ENCODE measurements at regions not wholly inside any gene's neighbourhood (a gene's known extent, or its start where the extent isn't known, plus 50 kb on each side); places are given as distances from the start of the nearest gene placed in this dataset.
A peak's percentile ranks its signal among the peaks of the same experiment; 100 is the strongest.
"Not testable (repeated sequence)": the region's sequence is repeated elsewhere in the genome, so short reads cannot be mapped to it uniquely, and the experiment has no call there.

- intact Hi-C loops (cut with DNase I; ENCODE audit: low total_unique reads), result no loop called here
- Histone ChIP-seq H3K9me3 (no peaks in the 10 kb centered on the region), H3K27me3 (no peaks in the 10 kb centered on the region), H3K36me3 (ENCODE audit: low read depth, missing control alignments) (no peaks in the 10 kb centered on the region), H3K27ac (no peak overlapping the region), H3K4me3 (no peak overlapping the region), H3K4me1 (no peaks in the 10 kb centered on the region)
- TF ChIP-seq POLR2A (IDR thresholded peaks at IDR 0.05), result no peak
- TF ChIP-seq, protein P1, sequence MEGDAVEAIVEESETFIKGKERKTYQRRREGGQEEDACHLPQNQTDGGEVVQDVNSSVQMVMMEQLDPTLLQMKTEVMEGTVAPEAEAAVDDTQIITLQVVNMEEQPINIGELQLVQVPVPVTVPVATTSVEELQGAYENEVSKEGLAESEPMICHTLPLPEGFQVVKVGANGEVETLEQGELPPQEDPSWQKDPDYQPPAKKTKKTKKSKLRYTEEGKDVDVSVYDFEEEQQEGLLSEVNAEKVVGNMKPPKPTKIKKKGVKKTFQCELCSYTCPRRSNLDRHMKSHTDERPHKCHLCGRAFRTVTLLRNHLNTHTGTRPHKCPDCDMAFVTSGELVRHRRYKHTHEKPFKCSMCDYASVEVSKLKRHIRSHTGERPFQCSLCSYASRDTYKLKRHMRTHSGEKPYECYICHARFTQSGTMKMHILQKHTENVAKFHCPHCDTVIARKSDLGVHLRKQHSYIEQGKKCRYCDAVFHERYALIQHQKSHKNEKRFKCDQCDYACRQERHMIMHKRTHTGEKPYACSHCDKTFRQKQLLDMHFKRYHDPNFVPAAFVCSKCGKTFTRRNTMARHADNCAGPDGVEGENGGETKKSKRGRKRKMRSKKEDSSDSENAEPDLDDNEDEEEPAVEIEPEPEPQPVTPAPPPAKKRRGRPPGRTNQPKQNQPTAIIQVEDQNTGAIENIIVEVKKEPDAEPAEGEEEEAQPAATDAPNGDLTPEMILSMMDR (IDR thresholded peaks at IDR 0.05), result no peak
- 21 to 55% methylated on average over 13 to 14 of the region's 14 CpGs for WGBS, 2 donors
- DNase-seq, result peak; percentile 15
These were observed 140.0 kb upstream of the BCOR start for GRCh38 chrX:40237731-40238178.

- TF ChIP-seq POLR2A (IDR thresholded peaks at IDR 0.05), result no peak
- TF ChIP-seq, protein P1 (IDR thresholded peaks at IDR 0.05), result no peak
- DNase-seq, result no peak
- Histone ChIP-seq H3K9me3 (no peaks in the 10 kb centered on the region), H3K4me1 (no peaks in the 10 kb centered on the region), H3K4me3 (no peak overlapping the region), H3K27me3 (no peaks in the 10 kb centered on the region), H3K27ac (no peak overlapping the region), H3K36me3 (ENCODE audit: low read depth, missing control alignments) (no peaks in the 10 kb centered on the region)
- 95 to 100% methylated on average over 2 of the region's 2 CpGs for WGBS, 2 donors
- intact Hi-C loops (cut with DNase I; ENCODE audit: low total_unique reads), result no loop called here
These were observed 132.9 kb upstream of the BCOR start for GRCh38 chrX:40230646-40231045.

GRCh38 chrX:40227125-40227524 is 129.4 kb upstream of the BCOR start:
- H3K4me1 ChIP-seq, result no peaks in the 10 kb centered on the region
- no peak for DNase-seq
- H3K4me3 ChIP-seq, result no peak overlapping the region
- H3K27ac ChIP-seq, result no peak overlapping the region
- intact Hi-C loops (cut with DNase I; ENCODE audit: low total_unique reads), result no loop called here
- H3K36me3 ChIP-seq (ENCODE audit: low read depth, missing control alignments), result no peaks in the 10 kb centered on the region
- H3K9me3 ChIP-seq, result no peaks in the 10 kb centered on the region
- WGBS, 2 donors, result 86 to 89% methylated on average over 3 to 5 of the region's 5 CpGs
- TF ChIP-seq, protein P1 (IDR thresholded peaks at IDR 0.05), result no peak
- no peak for TF ChIP-seq POLR2A (IDR thresholded peaks at IDR 0.05)
- no peaks in the 10 kb centered on the region for H3K27me3 ChIP-seq

- DNase-seq, result no peak
- WGBS, 2 donors, result 60 to 70% methylated on average over 2 of the region's 2 CpGs
- Histone ChIP-seq H3K4me1 (no peaks in the 10 kb centered on the region), H3K27me3 (no peaks in the 10 kb centered on the region), H3K4me3 (no peak overlapping the region), H3K36me3 (ENCODE audit: low read depth, missing control alignments) (no peaks in the 10 kb centered on the region), H3K27ac (no peak overlapping the region), H3K9me3 (no peaks in the 10 kb centered on the region)
- no peak for TF ChIP-seq POLR2A (IDR thresholded peaks at IDR 0.05)
- TF ChIP-seq, protein P1 (IDR thresholded peaks at IDR 0.05), result no peak
- intact Hi-C loops (cut with DNase I; ENCODE audit: low total_unique reads), result no loop called here
These were observed 126.9 kb upstream of the BCOR start for GRCh38 chrX:40224658-40225057.

DNA sequence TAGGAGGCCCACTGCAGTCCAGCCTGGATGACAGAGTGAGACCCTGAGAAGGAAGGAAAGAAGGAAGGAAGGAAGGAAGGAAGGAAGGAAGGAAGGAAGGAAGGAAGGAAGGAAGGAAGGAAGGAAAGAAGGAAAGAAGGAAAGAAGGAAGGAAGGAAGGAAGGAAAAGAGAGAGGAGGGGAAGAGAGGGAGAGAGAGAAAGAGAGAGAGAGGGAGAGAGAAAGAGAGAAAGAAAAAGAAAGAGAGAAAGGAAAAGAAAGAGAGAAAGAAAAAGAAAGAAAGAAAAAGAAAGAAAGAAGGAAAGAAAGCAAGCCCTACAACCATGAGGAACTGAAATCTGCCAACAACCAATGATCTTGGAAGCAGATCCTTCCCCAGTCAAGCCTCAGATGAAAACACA is 124.9 kb upstream of the BCOR start:
- intact Hi-C loops (cut with DNase I; ENCODE audit: low total_unique reads); H3K36me3 ChIP-seq (ENCODE audit: low read depth, missing control alignments); H3K9me3 ChIP-seq; H3K27me3 ChIP-seq; DNase-seq; H3K4me1 ChIP-seq; H3K4me3 ChIP-seq; H3K27ac ChIP-seq: not testable (repeated sequence)

All from testis (tissue), 2 donors.